Prostate gland (tissue), 2 donors: ENCODE measurements at regions not wholly inside any gene's neighbourhood (a gene's known extent, or its start where the extent isn't known, plus 50 kb on each side); places are given as distances from the start of the nearest gene placed in this dataset.

Experiments used
- POLR2A ChIP-seq: fragments of 450-650 bp; IDR thresholded peaks from one replicate; pipeline ENCODE4 v1.6.1; 2016; ENCODE audit warnings: antibody characterized with exemption, mild to moderate bottlenecking
- TF ChIP-seq, protein P1 (sequence below), 4 experiments: fragments of 200-600 bp in 2 of 4; fragments of 450-650 bp in 2 of 4; sonication (generic) in 2 of 4; IDR thresholded peaks; 1 replicate in 3 of 4; 2 replicates in 1 of 4; pipeline ENCODE4 v1.5.1; 2016 to 2019; ENCODE audit warnings: antibody characterized with exemption in 4 of 4, mild to moderate bottlenecking in 2 of 4, moderate library complexity in 2 of 4

DNA sequence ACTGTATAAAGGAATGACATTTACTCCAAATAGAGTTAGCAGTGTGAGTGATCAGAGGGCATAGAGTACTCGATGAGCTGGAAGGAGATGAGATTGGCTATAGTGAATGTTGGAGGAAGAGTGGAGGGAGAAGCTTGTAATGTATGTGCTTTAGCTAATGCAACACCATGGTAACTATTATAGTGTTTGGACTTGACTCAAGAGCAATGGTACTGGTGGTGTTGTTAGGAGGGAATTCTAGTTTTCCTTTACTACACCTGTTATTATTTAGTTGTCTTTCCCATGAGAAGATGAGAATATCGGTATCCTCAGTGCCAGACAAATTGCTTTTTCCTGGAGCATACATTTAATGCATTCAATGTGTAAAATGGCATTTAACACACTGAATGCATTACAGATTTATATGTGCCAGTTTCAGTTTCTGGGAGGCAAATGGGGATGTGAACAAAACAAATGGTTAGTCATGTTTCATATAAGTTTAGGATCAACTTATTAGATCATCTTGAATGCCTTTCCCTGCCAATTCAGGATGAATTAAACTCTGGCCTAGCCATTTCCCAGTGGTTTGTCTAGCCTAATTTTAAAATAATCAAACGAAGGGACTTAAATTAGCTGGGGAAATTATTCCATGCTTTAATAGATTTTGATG, 291.1 kb upstream of the ADAMTS5 start:
- TF ChIP-seq, protein P1, sequence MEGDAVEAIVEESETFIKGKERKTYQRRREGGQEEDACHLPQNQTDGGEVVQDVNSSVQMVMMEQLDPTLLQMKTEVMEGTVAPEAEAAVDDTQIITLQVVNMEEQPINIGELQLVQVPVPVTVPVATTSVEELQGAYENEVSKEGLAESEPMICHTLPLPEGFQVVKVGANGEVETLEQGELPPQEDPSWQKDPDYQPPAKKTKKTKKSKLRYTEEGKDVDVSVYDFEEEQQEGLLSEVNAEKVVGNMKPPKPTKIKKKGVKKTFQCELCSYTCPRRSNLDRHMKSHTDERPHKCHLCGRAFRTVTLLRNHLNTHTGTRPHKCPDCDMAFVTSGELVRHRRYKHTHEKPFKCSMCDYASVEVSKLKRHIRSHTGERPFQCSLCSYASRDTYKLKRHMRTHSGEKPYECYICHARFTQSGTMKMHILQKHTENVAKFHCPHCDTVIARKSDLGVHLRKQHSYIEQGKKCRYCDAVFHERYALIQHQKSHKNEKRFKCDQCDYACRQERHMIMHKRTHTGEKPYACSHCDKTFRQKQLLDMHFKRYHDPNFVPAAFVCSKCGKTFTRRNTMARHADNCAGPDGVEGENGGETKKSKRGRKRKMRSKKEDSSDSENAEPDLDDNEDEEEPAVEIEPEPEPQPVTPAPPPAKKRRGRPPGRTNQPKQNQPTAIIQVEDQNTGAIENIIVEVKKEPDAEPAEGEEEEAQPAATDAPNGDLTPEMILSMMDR (IDR thresholded peaks at IDR 0.05), result no peak
- no peak for TF ChIP-seq POLR2A
